Esophagus squamous epithelium (tissue), 4 donors: ENCODE measurements at regions not wholly inside any gene's neighbourhood (a gene's known extent, or its start where the extent isn't known, plus 50 kb on each side); places are given as distances from the start of the nearest gene placed in this dataset.

Experiments
- CTCF ChIP-seq, 6 experiments: fragments of 450-650 bp in 4 of 6; fragments of 200-600 bp in 2 of 6; sonication (generic) in 2 of 6; IDR thresholded peaks; one replicate each; pipeline ENCODE4 v1.5.1; 2016 to 2019; ENCODE audit warnings: antibody characterized with exemption in 6 of 6, mild to moderate bottlenecking in 4 of 6, moderate library complexity in 4 of 6
- POLR2A ChIP-seq, 4 donors: fragments of 450-650 bp; IDR thresholded peaks; one replicate each; pipeline ENCODE4 v1.6.1; 2017; ENCODE audit warnings: antibody characterized with exemption in 4 of 4, mild to moderate bottlenecking in 4 of 4, moderate library complexity in 3 of 4

- TF ChIP-seq POLR2A (IDR thresholded peaks at IDR 0.05) (no peak), CTCF (IDR thresholded peaks at IDR 0.05) (no peak)
Measured at GRCh38 chr13:79884890-79885289, 403.9 kb downstream of the NDFIP2 start.
